GM18526 (cell line): ENCODE measurements at regions not wholly inside any gene's neighbourhood (a gene's known extent, or its start where the extent isn't known, plus 50 kb on each side); places are given as distances from the start of the nearest gene placed in this dataset.

ENCODE experiments used
- POLR2A ChIP-seq: IDR thresholded peaks from 3 replicates; pipeline ENCODE4 v1.6.1; 2011; ENCODE audit not compliant: insufficient read length; ENCODE audit errors: extremely low read depth

- no peak for TF ChIP-seq POLR2A
These were observed 393.6 kb downstream of the CD83 start for GRCh38 chr6:14511061-14511586.

- no peak for TF ChIP-seq POLR2A
These were observed 394.7 kb downstream of the CD83 start for GRCh38 chr6:14512246-14512645.

GRCh38 chr6:14513496-14514393 is 396.2 kb downstream of the CD83 start:
- no peak for TF ChIP-seq POLR2A

- no peak for TF ChIP-seq POLR2A
These were observed 399.4 kb downstream of the CD83 start for GRCh38 chr6:14516956-14517355.

- no peak for TF ChIP-seq POLR2A
These were observed 400.0 kb downstream of the CD83 start for GRCh38 chr6:14517516-14518105.

- no peak for TF ChIP-seq POLR2A
These were observed 401.1 kb downstream of the CD83 start for GRCh38 chr6:14518515-14519217.

- no peak for TF ChIP-seq POLR2A
These were observed 402.5 kb downstream of the CD83 start for GRCh38 chr6:14520029-14520428.

- no peak for TF ChIP-seq POLR2A
These were observed 403.0 kb downstream of the CD83 start for GRCh38 chr6:14520536-14520935.

- no peak for TF ChIP-seq POLR2A
These were observed 403.6 kb downstream of the CD83 start for GRCh38 chr6:14521141-14521540.

GRCh38 chr6:14524319-14524718 is 406.7 kb downstream of the CD83 start:
- TF ChIP-seq POLR2A, result no peak

- no peak for TF ChIP-seq POLR2A
These were observed 412.8 kb downstream of the CD83 start for GRCh38 chr6:14530385-14530784.

- no peak for TF ChIP-seq POLR2A
These were observed 415.9 kb downstream of the CD83 start for GRCh38 chr6:14533446-14533845.

- no peak for TF ChIP-seq POLR2A
These were observed 419.5 kb downstream of the CD83 start for GRCh38 chr6:14537030-14537429.

- TF ChIP-seq POLR2A, result no peak
These were observed 422.7 kb downstream of the CD83 start for GRCh38 chr6:14540276-14540675.

GRCh38 chr6:14540810-14541540 is 423.4 kb downstream of the CD83 start:
- TF ChIP-seq POLR2A, result no peak
